22Rv1 (cell line): ENCODE measurements at regions not wholly inside any gene's neighbourhood (a gene's known extent, or its start where the extent isn't known, plus 50 kb on each side); places are given as distances from the start of the nearest gene placed in this dataset.

Experiments
- H3K27ac ChIP-seq: fragments of 450-650 bp; 2 replicates; pipeline ENCODE4 v1.5.1; 2017
- ZFX ChIP-seq: fragments of 450-650 bp; IDR thresholded peaks from 2 replicates; pipeline ENCODE4 v1.6.1; 2017; ENCODE audit warnings: antibody characterized with exemption, borderline replicate concordance
- TF ChIP-seq, protein P1 (sequence below): fragments of 450-650 bp; IDR thresholded peaks from 2 replicates; pipeline ENCODE4 v1.5.1; 2017; ENCODE audit warnings: mild to moderate bottlenecking

DNA sequence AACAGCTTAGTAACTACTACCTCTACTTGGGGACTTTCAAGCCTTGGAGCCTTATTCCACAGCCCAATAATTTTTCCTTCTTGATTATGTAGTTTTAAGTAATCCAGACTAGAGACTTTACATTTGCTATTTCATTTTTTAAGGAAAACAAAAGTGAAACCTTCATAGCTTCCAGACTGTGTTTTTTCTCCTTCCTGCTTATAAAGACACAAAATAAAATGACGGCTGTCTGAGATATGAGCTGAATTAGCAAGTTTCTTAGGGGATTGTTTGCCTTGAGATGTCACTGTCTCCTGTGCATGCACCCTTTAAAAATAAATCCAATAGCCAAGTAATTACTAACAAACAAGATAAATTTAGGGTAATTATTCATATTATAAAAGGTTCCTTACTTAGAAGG is 78.8 kb upstream of the PACRGL start:
- TF ChIP-seq, protein P1, sequence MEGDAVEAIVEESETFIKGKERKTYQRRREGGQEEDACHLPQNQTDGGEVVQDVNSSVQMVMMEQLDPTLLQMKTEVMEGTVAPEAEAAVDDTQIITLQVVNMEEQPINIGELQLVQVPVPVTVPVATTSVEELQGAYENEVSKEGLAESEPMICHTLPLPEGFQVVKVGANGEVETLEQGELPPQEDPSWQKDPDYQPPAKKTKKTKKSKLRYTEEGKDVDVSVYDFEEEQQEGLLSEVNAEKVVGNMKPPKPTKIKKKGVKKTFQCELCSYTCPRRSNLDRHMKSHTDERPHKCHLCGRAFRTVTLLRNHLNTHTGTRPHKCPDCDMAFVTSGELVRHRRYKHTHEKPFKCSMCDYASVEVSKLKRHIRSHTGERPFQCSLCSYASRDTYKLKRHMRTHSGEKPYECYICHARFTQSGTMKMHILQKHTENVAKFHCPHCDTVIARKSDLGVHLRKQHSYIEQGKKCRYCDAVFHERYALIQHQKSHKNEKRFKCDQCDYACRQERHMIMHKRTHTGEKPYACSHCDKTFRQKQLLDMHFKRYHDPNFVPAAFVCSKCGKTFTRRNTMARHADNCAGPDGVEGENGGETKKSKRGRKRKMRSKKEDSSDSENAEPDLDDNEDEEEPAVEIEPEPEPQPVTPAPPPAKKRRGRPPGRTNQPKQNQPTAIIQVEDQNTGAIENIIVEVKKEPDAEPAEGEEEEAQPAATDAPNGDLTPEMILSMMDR = no peak
- TF ChIP-seq ZFX = no peak
- H3K27ac ChIP-seq = no peak overlapping the region

DNA sequence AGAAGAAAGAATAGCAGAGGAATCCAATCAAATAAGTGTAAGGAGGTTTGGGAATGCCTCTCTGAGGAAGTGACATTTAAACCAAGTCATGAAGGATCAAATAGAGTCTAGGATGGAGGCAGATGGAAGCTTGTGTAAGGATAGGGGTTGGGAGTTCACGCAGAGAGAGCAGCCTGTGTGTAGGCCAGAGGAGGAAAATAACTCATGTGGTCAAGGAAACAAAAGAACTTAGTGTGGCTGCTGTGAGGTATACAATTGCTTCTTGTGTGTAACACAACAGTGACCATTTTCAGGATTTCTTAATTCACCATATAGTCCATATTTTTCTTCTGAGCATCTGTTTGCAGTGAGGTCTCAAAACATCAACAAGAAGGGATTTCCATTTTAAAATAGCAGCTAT is 77.6 kb upstream of the PACRGL start:
- H3K27ac ChIP-seq = no peak overlapping the region
- no peak for TF ChIP-seq ZFX
- TF ChIP-seq, protein P1 = no peak

DNA sequence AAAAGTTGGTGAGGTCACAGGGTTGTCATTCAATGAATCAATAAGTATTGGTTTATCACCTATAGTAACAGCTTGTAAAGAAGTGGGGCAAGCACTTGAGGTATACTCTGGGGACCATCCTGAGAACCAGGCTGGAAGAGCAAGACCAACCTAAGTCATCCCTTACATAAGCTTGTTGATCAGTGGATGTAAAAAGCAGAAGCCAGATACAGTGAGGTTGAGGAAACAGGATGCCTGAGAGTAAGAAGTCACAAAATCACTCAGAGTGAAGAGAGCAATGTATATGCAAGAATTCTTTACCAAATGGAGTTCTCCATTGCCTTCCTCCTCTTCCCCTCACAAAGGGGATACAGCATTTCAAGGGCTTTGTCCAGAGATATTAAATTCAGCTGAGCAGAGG is 76.3 kb upstream of the PACRGL start:
- TF ChIP-seq, protein P1 = no peak
- TF ChIP-seq ZFX = no peak
- H3K27ac ChIP-seq = no peak overlapping the region

DNA sequence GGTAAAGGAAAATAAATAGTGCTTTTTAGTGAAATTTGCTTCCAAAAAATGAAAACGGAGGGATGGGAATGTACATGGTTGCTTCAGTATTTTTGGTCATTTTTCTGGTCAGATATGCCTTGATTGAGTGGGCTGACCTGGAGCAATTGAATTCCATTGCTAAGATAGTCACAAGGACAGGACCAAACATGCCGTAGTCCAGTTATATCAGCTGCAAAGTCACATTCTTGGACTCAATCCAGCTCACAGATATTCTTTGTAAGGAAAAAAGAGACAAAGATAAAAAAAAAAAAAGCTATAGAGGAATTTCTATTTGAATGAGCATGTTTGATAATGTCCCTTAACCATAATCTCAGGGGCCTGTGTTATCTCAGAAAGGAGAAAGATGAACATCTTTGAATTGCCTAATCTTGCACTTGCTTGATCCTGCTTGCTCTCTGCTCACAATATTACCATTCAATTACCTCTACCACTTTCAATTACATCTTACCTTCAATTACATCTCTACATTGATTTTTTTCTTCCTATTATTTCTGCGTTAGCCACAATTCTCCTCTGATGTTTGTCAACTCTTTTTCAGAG is 75.4 kb upstream of the PACRGL start:
- no peak for TF ChIP-seq ZFX
- TF ChIP-seq, protein P1 = no peak
- no peak overlapping the region for H3K27ac ChIP-seq

DNA sequence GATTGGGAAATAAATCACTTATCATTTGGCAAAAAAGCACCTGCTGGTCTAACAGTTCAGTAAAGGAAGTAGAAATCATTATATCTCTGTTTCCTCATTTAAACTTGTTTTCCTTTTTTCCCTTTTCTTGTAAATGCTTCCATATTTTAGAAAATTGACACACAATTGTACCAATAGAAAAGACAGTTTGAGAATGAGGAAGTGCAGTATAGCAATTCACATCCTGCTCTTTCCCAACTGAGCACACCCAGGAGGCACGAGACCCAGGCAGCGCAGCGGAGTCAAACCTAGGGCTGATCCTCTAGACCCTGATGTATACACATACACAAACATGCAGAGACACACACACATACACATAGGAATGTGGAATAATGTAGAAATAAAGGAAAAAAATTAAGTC is 74.8 kb upstream of the PACRGL start:
- TF ChIP-seq, protein P1 = no peak
- no peak for TF ChIP-seq ZFX
- no peak overlapping the region for H3K27ac ChIP-seq

DNA sequence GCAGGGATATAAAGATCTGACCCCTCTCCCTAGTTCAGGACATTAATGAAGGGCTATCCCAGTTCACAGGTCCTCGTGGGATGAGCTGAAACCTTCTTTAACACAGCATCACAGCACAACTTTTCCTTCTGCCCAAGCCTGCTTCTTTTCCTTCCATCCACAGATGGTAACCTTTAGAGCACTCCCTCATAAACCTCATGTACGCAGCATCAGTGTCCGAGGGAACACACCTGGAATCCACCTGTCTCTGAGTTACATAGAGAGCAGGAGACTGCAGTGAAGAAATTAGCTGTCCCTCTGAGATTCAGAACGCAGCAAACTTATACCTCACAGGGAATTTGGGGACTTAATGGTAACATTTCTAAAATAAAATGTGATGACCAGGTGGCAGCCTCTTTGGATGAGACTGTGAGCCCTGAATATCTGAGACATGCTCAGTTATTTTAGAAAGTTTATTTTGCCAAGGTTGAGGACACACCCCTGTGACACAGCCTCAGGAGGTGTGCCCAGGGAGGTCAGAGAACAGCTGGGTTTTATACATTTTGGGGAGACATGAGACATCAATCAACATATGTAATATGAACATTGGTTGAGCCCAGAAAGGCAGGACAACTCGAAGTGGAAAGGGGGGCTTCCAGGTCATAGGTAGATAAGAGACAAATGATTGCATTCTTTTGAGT is 73.8 kb upstream of the PACRGL start:
- TF ChIP-seq ZFX = no peak
- TF ChIP-seq, protein P1 = no peak
- H3K27ac ChIP-seq = no peak overlapping the region

DNA sequence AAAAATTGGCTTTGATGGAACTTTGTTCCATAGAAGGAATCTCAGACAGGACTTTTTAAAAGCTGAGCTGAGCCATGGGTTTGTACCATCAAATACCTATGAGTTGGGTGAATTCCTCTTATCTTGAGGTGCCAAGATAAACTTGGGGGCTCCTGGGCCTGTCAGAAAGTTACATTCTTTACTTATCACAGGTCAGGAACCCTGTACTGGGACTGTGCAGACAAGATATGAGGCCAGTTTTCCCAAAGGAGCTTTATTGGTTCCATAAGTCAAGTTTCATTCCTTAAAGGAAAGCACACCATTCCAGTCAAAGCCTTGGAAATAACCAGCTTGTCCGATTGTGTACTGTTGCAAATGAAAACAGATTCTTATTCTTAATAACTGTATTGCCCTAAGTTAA is 72.4 kb upstream of the PACRGL start:
- H3K27ac ChIP-seq = no peak overlapping the region
- no peak for TF ChIP-seq ZFX
- TF ChIP-seq, protein P1 = no peak
